Stimulated activated CD4-positive, alpha-beta T cell treated with anti-CD3 and anti-CD28 coated beads, Interleukin-1b, Interleukin-23, amount 100 ng/mL, for 1 hour (primary cell): ENCODE measurements at regions not wholly inside any gene's neighbourhood (a gene's known extent, or its start where the extent isn't known, plus 50 kb on each side); places are given as distances from the start of the nearest gene placed in this dataset.
A peak's percentile ranks its signal among the peaks of the same experiment; 100 is the strongest.

Experiments
- DNase-seq, 2 donors: peaks; one replicate each; pipeline ENCODE4 v3.0.0-alpha.2; 2020; ENCODE audit warnings: low read depth in 2 of 2

DNA sequence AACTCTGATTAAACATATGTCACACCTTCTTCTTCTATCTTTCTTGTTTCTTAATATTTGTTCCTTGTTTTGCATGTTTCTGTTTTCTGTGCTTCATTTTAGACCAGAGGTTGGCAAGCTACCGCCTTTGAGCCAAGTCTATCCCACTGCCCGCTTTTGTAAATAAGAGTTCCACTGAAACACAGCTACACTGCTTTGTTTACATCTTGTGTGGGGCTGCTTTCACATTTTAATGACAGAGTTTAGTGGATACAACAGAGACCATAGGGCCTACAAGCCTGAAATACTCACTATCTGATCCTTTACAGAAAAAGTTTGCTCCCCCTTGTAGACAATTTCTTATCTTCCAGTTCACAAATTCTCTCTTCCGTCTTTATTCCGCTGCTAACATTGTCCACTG is 109.4 kb upstream of the SPACA1 start:
- DNase-seq: no peak

DNA sequence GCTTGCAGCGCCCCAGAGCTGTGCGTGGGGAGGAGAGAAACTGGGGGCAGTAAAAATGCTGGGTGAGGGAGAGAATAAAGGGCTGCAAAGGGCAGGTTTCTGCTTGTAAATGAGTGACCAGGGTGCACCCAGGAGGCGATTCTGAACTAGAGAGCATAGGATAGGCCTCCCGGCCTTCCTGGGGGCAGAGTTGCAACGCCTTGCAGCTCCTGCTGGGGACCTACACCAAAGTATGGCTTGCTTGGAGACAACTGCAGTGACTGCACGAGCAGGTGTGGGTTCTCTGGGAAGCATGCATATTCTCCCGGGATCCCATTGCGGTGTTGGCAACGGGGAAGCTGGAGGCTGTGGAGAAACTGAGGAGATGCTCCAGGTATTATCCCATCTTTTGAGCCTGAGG is 111.6 kb upstream of the SPACA1 start:
- DNase-seq: no peak

DNA sequence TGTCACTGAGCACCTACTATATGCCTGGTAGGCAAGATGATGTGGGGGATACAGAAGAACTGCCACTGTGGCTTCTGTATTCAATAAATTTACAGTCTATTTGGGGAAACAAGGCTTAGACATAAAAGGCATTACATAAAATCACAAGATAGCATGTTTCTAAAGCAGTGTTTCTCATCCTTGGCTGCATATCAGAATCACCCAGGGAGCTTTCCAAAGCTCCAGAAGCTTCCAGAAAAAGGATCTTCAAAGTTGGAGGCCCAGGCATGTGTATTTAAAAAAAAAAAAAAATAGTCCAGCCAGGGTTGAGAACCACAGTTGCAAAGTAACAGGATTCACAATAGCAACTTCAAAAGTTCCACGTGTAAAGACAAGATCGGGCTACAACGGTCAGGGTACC is 112.4 kb upstream of the SPACA1 start:
- no peak for DNase-seq

DNA sequence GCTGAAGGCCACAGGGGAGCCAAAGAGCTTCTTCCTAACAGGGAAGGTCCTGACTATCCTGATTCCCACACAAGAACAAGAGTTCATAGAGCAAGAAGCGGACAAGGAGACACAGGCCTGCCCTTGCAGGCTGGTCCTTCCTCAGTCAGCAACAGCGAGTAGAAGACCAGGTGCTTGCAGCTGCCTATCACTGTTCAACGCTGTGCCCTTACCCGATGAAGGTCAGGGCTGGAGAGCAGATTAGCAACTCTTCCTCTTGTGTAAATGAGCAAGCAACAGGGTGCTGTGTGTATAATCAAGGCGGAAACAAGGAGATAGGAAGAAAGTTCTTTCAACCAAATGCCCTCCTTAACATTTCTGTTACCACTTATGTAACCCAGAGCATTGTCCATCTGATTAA is 115.3 kb upstream of the SPACA1 start:
- no peak for DNase-seq

DNA sequence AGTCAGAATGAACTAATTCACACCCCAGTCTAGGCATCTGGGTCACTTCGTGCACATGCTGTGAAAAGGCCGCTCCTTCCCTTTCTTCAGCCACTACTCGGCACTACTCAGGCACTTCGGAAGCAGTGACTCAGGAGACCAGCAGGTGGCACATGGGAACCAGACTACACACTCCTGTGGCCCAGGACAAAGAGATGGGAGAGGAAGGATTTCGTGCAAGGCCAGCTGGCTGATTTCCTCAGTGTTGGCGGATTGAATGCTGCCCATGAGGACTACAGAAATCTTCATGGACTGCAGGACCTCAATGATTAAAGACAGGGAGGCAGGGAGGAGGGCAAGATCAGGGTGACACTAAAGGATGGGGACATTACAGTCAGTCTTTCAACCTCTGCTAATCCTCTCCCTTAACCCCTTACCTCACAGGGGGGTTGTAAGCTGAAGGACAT is 117.8 kb upstream of the SPACA1 start:
- DNase-seq: peak; percentile 5 to 20

DNA sequence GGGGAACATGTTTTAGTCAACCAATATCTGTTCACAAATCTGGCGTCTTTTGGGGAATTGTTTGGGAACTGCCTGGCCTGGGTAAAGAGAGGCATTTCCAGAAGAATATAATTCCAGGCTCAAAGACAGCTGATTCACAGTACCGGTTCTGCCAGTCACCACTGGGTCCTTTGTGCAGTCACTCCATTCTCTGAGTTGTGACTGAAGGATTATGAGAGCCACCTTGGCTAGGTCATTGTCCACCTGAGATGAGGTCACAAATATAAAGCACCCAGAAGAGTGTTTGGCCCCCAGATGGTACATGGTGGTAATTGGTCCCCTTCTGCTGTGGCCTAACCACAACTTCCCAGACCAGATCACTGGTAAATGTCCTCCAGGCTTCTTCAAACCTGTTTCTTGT is 121.0 kb upstream of the SPACA1 start:
- no peak for DNase-seq

DNA sequence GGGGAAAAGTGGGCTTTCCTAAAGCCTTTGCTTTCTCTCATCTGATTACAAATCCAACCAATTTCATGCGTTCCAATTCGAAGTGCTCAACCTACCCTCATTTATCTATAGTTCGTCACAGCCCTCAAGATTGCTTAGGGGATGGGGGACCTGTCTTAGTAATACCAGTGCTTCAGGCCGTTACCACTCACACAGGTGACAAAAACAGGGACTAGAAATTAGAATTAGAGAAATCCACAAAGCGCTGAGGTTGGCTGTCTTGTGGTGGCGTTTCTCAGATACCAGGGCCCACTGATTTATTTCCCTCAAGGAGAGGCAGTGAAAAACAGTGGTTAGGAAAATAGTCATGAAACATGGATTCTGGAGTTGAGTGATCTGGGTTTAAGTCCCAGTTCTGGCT is 121.6 kb upstream of the SPACA1 start:
- DNase-seq: no peak

DNA sequence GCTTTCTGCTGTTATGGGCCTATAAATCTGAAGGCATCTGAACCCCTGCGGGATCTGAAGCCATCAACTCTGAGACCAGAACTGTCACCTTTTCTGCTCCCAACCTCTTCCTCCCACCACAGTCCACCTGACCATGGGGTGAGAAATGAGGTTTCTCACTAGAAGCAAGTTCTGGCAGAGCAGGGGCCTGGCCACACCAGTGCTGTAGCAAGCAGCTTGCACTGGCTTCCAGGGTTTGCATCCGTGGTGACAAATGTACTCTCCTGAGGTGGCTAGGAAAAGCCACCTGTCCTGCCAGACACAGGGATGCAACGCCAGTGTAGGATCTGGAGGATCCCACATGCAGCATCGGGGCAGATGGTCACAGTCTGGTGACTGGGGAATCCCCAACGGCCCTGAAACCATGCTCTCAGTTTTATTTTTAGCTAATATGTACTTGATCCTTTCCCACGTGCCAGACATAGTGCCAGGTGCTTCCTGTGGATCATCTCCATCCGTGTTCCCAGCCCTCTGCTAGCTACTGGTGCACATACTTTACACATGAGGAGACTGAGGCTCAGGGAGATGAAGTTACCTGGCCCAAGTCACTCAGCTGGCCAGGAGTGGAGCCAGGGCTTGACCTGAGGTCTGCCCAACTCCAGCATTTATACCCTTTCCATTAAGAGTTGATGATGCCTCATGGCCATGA is 122.1 kb upstream of the SPACA1 start:
- DNase-seq: no peak

DNA sequence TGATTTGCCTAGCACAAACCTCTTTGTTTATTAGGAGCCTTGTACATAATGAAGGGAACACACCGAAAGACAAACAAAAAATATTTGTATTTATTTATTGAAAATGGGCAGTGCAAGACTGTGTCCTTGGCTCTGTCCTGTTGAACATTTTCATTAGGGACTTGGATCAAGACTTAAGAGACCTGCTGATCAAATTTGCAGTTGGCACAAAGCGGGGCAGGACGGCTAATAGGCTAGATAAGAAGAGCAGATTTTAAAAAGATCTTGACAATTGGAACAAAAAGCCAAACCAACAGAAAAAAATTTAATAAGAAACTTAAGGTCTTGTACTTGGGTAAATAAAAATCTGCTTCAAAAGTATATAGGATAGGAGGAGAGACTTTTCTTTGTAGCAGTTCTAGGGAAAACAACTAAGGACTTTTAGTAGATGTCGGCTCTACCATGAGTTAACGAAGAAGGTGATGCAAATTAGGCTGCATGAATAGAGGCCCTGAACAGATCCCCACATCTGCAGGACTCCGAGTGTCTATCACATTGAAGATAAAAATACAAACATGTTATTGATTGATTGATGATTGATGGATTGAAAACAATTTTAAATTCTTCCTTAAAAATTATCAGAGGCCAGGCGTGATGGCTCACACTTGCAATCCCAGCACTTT is 124.1 kb upstream of the SPACA1 start:
- no peak for DNase-seq

DNA sequence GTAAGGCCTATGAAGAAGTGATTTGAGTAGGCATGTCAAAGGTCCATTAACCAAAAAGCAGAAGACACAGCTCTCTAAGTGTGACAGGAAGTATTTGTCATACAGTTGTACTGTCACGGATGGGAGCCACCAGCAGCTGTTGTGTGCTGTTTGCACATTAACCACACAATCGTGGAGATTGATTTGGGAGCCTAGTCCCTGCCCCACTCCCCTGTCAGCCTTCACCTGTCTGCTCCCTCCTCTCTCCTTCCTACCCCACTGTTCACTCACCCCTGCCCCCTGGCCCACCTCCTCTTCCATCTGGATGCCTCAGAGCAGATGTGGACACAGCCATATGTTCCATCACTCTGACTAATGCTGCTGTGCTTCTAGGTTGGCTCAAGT is 124.7 kb upstream of the SPACA1 start:
- no peak for DNase-seq

DNA sequence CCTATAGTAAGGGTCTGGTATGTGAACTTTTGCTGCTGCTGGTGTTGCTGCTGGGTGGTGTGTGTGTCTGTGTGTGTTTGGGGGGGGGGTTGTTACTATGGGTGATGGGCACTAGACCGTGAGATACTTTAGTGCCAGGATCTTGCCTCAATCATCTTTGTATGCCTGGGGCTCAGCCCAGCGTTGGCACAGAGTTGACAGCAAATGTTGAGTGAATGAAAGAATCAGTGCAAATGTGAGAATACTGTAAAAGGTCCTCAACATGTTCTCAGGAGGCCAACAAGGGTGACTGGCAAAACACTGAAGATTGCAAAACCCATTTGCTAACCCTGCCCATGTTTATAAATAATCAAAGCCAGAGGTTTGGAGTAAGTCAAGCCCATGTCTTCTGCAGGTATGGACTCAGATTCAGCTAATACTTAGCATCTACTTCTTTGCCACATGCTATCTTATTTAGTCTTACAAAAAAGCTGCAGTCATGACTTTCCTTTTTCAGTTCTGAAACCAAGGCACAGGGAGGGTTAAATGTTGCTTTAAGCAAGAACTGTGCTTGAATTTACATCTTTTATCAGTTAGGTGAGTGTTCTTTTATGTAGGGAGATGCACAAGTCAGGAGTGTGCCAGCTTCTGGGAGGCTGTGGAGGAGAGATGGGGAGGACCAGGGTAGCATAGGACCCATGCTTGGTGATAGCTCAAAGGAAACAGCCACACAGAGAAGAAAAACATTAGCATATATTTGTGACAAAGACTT is 125.3 kb upstream of the SPACA1 start:
- no peak for DNase-seq

DNA sequence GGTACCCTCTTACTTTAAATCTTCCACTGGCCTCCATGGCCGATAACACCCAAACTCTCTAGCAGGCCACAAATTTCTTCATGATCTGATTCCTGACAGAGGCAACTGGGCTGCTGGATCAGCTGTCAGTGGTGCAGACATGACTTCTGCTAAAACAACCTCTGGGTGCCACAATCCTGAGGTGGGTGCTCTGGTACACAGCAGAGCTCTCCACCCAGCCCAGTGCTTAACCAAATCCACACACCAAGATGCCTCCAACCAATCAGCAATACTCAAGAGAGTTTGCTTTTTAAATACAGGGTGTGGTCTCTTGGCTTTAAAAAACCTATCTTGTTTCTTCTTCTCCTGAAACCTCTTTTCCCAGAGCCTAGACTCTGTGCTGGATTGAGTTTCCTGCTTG is 126.6 kb upstream of the SPACA1 start:
- DNase-seq: no peak

DNA sequence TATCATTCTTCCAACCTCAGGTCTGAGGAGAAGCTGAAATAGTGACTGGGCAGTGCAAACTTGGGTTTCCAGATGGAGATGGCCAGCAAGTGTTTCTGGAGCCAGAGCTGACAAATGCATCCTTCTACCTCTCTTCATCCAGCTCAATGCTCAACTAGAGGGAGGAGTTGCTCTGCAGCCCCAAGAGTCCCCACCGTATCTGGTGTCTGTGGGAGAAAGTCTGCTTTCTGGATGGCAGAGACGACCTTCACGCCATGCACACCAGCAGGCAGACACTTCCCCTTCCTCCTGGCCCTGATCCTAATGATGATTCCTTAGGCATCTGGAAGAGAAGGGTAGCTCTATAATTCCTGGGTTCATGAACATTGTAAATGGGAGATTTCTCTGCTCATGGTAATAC is 127.4 kb upstream of the SPACA1 start:
- no peak for DNase-seq

DNA sequence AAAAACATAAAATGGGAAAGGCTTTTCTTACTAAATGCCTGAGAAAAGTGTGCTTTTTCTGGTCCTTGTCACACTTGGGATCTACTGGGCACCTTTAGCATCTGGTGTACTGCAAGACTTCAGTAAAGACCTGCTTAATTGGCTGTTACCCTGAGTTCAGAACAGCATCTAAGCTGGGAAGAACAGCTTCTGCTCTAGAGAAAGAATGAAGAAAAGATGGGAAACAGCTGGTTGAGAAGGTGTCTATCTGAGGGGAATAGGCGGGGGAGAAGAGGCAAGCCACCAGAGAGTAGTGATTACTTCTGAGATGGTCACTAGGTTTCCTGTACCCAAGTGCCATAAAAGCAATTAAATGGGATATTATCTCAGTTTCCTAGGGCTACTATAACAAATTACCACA is 128.2 kb upstream of the SPACA1 start:
- DNase-seq: no peak

DNA sequence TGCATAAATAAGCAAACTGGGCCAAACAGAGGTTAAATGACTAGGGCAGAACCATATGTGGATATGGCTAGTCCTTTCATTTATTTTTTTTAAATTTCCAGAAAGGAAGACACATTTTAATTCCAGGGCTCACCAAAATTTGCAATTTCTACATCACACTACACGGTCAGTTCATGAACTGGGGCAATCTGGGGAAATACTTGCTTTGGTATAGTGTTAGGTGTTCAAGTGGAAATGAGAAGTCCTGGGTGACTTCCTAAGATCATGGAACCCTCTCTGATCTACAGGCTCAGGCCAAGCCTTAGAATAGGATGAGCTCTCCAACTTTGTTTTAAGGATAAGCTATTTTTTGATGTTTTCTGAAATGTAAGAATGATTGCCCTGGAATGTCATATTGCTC is 128.6 kb upstream of the SPACA1 start:
- DNase-seq: no peak

DNA sequence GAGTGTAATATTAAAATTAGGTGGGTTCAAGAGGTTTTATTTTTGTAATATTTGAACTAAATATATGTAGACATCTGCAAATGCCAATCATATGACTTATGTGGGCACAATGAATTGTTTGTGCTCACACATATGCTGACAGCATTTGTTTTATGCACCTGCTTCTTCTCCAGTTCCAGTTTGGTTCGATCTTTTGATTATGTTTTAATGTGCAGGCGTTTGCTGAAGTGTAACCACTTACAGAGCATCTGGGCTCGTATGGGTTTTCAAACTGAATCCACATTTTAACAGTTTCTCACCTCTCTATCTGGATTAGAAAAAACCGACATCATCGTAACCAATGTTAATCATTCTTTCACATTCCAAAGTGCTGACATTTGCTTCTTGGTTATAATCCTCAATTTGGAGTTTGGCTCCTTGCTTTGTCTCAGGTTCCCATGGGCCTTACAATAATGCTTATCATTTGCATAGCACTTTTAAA is 129.1 kb upstream of the SPACA1 start:
- no peak for DNase-seq

DNA sequence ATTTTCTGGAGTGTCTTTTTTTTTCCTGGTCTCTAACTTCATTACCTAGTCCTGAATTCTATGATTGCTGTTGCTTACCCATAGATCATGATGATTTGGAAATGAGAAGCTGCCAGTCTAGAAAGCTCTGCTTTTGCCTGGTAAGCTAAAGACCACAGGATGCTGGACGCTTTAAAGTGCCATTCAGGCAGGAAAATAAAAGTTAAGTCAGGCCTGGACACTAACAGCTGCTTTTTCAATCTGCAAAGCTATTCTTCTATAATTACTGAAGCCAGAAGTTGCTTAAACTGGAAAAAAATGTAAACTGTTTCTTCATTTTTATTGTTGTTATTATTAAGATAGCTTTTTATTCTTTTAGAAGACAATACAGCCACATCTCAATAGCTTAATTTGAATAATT is 129.8 kb upstream of the SPACA1 start:
- no peak for DNase-seq

DNA sequence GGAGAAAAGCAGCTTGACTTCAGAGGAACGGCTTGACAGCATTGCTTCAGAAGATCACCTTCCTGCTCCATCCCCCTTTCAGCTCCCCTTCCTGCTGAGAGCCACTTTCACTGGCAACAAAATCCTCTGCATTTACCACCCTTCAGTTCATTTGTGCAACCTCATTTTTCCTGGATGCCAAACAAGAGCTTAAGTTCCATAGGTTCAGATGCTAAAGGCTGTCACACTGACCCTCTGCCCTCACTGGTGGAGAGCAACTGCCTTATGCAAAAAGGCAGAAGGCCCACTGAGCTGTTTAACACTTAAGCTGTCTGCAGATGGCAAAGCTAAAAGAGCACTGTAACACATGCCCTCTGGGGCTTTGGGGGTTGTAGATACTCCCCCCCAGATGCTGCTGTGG is 131.2 kb upstream of the SPACA1 start:
- no peak for DNase-seq

DNA sequence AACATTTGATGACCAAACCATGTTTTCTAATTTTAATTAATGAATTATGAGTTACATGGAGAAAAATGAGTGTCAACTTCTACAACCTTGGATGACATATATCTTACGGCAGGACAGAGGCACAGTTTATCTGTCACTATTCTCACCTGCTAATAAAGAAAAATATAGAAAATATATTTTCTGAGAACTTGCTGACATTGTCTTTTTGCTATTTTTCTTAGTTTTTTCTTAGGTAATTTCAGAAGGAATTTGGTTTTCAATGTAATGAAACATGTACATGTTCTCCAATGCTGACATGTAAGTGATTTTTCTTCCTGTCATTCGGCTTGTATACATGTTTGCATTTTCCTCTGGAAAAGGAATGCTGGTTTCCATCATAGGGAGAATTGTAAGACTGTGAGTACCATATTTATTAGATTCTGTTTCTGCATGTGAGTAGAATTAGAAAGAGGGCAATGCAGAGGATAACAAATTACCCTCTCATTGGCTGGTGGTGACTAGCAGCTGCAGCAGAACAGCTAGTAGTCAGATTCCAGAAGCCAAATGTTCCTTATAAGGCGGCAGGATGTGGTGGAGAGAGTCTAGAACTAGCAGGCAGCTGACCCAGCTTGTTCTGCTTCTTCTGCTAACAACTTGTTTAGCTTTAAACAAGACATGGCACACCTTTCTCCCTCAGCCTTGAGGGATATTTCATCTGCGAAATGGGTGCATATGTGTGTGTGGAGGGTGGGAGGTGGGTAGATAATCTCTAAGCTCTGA is 132.8 kb upstream of the SPACA1 start:
- DNase-seq: no peak

DNA sequence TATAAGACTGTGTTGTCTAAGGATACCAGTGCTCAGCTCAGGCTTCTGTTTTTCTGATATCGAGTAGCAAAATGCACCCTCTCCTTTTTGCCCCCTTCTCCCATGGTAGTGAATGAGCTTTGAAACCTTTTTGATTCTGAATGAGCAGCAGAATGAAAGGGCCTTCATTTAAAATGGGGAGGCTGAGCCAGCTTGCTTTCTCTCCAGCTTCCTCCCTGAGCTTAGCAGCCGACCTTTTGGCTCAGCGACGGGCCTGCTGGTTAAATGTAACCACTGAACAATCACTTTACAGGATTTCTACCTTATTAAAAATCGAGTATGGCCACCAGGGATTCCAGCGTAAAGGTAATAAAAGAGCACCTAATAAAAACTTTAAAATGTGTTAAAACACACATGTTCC is 133.7 kb upstream of the SPACA1 start:
- DNase-seq: no peak

DNA sequence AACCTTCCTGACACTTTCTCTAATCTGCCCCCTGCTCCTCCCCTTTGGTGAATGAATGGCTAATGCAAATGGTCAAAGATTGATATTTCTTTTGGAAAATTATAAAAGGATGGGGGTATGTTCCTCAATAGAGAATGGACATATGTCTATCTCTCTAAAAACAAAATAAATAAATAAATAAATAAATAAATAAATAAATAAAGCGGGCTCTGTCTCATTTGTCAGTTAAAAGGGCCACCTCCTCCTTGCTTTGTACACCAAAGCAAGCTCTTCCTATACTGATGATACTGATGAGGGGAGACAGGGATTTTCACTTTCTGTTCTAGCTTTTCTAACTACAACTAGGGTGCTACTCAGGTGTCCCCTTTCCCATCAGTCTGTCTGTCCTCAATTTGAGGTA is 135.5 kb upstream of the SPACA1 start:
- DNase-seq: no peak

DNA sequence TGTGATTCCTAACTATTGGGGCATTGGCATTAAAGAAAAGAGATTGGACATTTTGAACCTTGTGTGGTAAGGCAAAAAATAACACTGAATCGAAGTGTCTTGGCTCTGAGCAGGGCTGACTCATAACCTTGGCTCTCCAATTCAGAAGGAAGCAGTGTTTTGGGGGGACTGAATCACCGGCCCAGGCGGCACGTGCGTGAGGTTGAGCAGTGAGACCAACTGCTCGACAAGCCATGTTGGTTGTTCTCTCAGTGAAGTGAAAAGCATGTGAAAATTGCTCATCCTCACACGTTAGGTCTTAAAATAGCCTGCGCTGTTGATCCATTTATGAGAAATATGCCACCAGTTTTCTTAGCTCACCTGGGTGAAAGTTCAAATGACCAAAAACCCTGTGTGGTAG is 137.8 kb upstream of the SPACA1 start:
- DNase-seq: no peak
